ENCODE measurements at regions not wholly inside any gene's neighbourhood (a gene's known extent, or its start where the extent isn't known, plus 50 kb on each side); places are given as distances from the start of the nearest gene placed in this dataset.

- TF ChIP-seq, protein P1, sequence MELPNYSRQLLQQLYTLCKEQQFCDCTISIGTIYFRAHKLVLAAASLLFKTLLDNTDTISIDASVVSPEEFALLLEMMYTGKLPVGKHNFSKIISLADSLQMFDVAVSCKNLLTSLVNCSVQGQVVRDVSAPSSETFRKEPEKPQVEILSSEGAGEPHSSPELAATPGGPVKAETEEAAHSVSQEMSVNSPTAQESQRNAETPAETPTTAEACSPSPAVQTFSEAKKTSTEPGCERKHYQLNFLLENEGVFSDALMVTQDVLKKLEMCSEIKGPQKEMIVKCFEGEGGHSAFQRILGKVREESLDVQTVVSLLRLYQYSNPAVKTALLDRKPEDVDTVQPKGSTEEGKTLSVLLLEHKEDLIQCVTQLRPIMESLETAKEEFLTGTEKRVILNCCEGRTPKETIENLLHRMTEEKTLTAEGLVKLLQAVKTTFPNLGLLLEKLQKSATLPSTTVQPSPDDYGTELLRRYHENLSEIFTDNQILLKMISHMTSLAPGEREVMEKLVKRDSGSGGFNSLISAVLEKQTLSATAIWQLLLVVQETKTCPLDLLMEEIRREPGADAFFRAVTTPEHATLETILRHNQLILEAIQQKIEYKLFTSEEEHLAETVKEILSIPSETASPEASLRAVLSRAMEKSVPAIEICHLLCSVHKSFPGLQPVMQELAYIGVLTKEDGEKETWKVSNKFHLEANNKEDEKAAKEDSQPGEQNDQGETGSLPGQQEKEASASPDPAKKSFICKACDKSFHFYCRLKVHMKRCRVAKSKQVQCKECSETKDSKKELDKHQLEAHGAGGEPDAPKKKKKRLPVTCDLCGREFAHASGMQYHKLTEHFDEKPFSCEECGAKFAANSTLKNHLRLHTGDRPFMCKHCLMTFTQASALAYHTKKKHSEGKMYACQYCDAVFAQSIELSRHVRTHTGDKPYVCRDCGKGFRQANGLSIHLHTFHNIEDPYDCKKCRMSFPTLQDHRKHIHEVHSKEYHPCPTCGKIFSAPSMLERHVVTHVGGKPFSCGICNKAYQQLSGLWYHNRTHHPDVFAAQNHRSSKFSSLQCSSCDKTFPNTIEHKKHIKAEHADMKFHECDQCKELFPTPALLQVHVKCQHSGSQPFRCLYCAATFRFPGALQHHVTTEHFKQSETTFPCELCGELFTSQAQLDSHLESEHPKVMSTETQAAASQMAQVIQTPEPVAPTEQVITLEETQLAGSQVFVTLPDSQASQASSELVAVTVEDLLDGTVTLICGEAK (IDR thresholded peaks at IDR 0.05): no peak
- TF ChIP-seq, protein P1 (CRISPR knock-in tag; IDR thresholded peaks at IDR 0.05): no peak
- no peak for TF ChIP-seq FOXA1 (IDR thresholded peaks at IDR 0.05)
- no peak for TF ChIP-seq FOXA1 (CRISPR knock-in tag; IDR thresholded peaks at IDR 0.05)
- TF ChIP-seq CSRNP1 (CRISPR knock-in tag; IDR thresholded peaks at IDR 0.05): no peak
- no peak for TF ChIP-seq ZSCAN25 (CRISPR knock-in tag; IDR thresholded peaks at IDR 0.05)
- no peak for TF ChIP-seq ZNF737 (CRISPR knock-in tag; IDR thresholded peaks at IDR 0.05; ENCODE audit: borderline replicate concordance)
- Histone ChIP-seq H3K79me2 (ENCODE audit: insufficient read depth, low read length) (no peaks in the 10 kb centered on the region), H3K4me1 (ENCODE audit: insufficient read depth, low read length) (no peaks in the 10 kb centered on the region), H3K27ac (ENCODE audit: extremely low read length, insufficient read depth, low read length) (no peak overlapping the region), H3K9me3 (ENCODE audit: low read length) (no peaks in the 10 kb centered on the region), H3K27me3 (ENCODE audit: control insufficient read depth in 1 of 2, insufficient read depth in 2 of 2, low read length in 2 of 2) (no peaks in the 10 kb centered on the region), H4K20me1 (ENCODE audit: insufficient read depth, low read length) (no peaks in the 10 kb centered on the region), H2AFZ (ENCODE audit: low read length) (no peak overlapping the region), H3K4me3 (replicated peaks in 1 of 3; ENCODE audit: insufficient read depth in 1 of 3, low read depth in 2 of 3, low read length in 3 of 3) (no peak overlapping the region), H3K4me2 (ENCODE audit: low read depth, low read length) (no peak overlapping the region), H3K9ac (ENCODE audit: insufficient read depth, low read depth, low read length) (no peak overlapping the region), H3K36me3 (replicated peaks in 1 of 2; ENCODE audit: control insufficient read depth in 1 of 2, insufficient read depth in 2 of 2, low read length in 2 of 2) (no peaks in the 10 kb centered on the region)
- no peak for DNase-seq (ENCODE audit: low spot score)
- WGBS (ENCODE audit: low lambda C conversion rate): 60% methylated on average over 3 of the region's 3 CpGs
- intact Hi-C loops (cut with micrococcal nuclease; ENCODE audit: unreplicated experiment) (no loop called here), in situ Hi-C loops (cut with HindIII; ENCODE audit: extremely low pct_ligation_motif_present, low pct_unique_long_range_greater_than_20kb) (no loop called here)
- FAIRE-seq: no peak
- no peak for ATAC-seq
- ChIA-PET CTCF (ENCODE audit: low intra/inter-chr PET ratio, low total read pairs) (no interaction called here), POLR2A (no interaction called here)
- BruUV-seq (replicated peaks): no TSS peak
Observed at GRCh38 chr4:116132946-116133345, 952.4 kb downstream of the TRAM1L1 start.

Data from HepG2 (cell line).